HCEC 1CT (cell line): ENCODE measurements at regions not wholly inside any gene's neighbourhood (a gene's known extent, or its start where the extent isn't known, plus 50 kb on each side); places are given as distances from the start of the nearest gene placed in this dataset.

Experiments used
- DNase-seq: peaks from one replicate; pipeline ENCODE4 v3.0.0-alpha.2; 2017

- no peak for DNase-seq
These were observed 68.5 kb upstream of the ARMC2 start for GRCh38 chr6:108779536-108780275.

- no peak for DNase-seq
These were observed 67.4 kb upstream of the ARMC2 start for GRCh38 chr6:108780784-108781183.

GRCh38 chr6:108781419-108782100 lies 66.7 kb upstream of the ARMC2 start:
- DNase-seq: peak; percentile 2

- peak; percentile 89 for DNase-seq
These were observed 65.8 kb upstream of the ARMC2 start for GRCh38 chr6:108782179-108783041.

GRCh38 chr6:108785653-108786052 lies 62.6 kb upstream of the ARMC2 start:
- DNase-seq: no peak

- DNase-seq: no peak
These were observed 59.8 kb upstream of the ARMC2 start for GRCh38 chr6:108788416-108788815.

GRCh38 chr6:108789475-108789874 lies 58.7 kb upstream of the ARMC2 start:
- DNase-seq: no peak

- no peak for DNase-seq
These were observed 56.5 kb upstream of the ARMC2 start for GRCh38 chr6:108791700-108792099.

- DNase-seq: peak; percentile 5
These were observed 54.5 kb upstream of the ARMC2 start for GRCh38 chr6:108793516-108794251.

GRCh38 chr6:108795122-108795521 lies 53.1 kb upstream of the ARMC2 start:
- no peak for DNase-seq

- no peak for DNase-seq
These were observed 52.4 kb upstream of the ARMC2 start for GRCh38 chr6:108795814-108796213.

GRCh38 chr6:108796875-108797274 lies 51.3 kb upstream of the ARMC2 start:
- no peak for DNase-seq

GRCh38 chr6:108797951-108798669 lies 50.1 kb upstream of the ARMC2 start:
- no peak for DNase-seq
